Neural progenitor cell (in vitro differentiated cells): ENCODE measurements at regions not wholly inside any gene's neighbourhood (a gene's known extent, or its start where the extent isn't known, plus 50 kb on each side); places are given as distances from the start of the nearest gene placed in this dataset.

Experiments
- DNase-seq: peaks from one replicate; pipeline ENCODE4 v3.0.0-alpha.2; 2016; ENCODE audit warnings: low spot score
- H2AFZ ChIP-seq: fragments of 200-600 bp; sonication (generic); replicated peaks from 2 replicates; pipeline ENCODE4 v1.6.1; 2016; ENCODE audit warnings: antibody characterized with exemption
- H3F3A ChIP-seq: fragments of 200-600 bp; sonication (generic); 2 replicates; pipeline ENCODE4 v1.6.1; 2016; ENCODE audit warnings: antibody characterized with exemption, low read depth
- H3K27ac ChIP-seq: fragments of 200-600 bp; sonication (generic); 2 replicates; pipeline ENCODE4 v1.5.1; 2016; ENCODE audit warnings: mild to moderate bottlenecking
- H3K27me3 ChIP-seq: fragments of 200-600 bp; sonication (generic); 2 replicates; pipeline ENCODE4 v1.6.1; 2016; ENCODE audit warnings: mild to moderate bottlenecking, moderate library complexity
- H3K36me3 ChIP-seq: fragments of 200-600 bp; sonication (generic); 2 replicates; pipeline ENCODE4 v1.5.1; 2016
- H3K4me1 ChIP-seq: fragments of 200-600 bp; sonication (generic); 2 replicates; pipeline ENCODE4 v1.6.1; 2016; ENCODE audit warnings: mixed run types
- H3K4me2 ChIP-seq: fragments of 200-600 bp; sonication (generic); 2 replicates; pipeline ENCODE4 v1.6.1; 2016
- H3K4me3 ChIP-seq: fragments of 200-600 bp; sonication (generic); 2 replicates; pipeline ENCODE4 v1.5.1; 2016
- H3K79me2 ChIP-seq: fragments of 200-600 bp; sonication (generic); 2 replicates; pipeline ENCODE4 v1.6.1; 2016; ENCODE audit warnings: low read depth
- H3K9ac ChIP-seq: fragments of 200-600 bp; sonication (generic); 2 replicates; pipeline ENCODE4 v1.6.1; 2016
- H3K9me3 ChIP-seq: fragments of 200-600 bp; sonication (generic); 2 replicates; pipeline ENCODE4 v1.5.1; 2016; ENCODE audit warnings: low read depth
- H4K20me1 ChIP-seq: fragments of 200-600 bp; sonication (generic); 2 replicates; pipeline ENCODE4 v1.6.1; 2016; ENCODE audit warnings: low read depth
- H3K27ac Mint-ChIP-seq: 3 replicates; pipeline ENCODE4 v1.8.0; 2021; ENCODE audit warnings: mixed read lengths
- H3K27me3 Mint-ChIP-seq: 2 replicates; pipeline ENCODE4 v1.8.0; 2022; ENCODE audit warnings: low read depth, mild to moderate bottlenecking, inconsistent platforms, moderate library complexity, mixed read lengths; ENCODE audit not compliant: insufficient read depth
- H3K36me3 Mint-ChIP-seq: 3 replicates; pipeline ENCODE4 v1.8.0; 2021; ENCODE audit warnings: mixed read lengths
- H3K4me1 Mint-ChIP-seq: 3 replicates; pipeline ENCODE4 v1.8.0; 2021; ENCODE audit warnings: mixed read lengths
- H3K4me3 Mint-ChIP-seq: 3 replicates; pipeline ENCODE4 v1.8.0; 2021; ENCODE audit warnings: mild to moderate bottlenecking, moderate library complexity, mixed read lengths
- H3K9me3 Mint-ChIP-seq: 3 replicates; pipeline ENCODE4 v1.8.0; 2020; ENCODE audit warnings: mixed read lengths
- EZH2 ChIP-seq: fragments of 200-600 bp; sonication (generic); IDR thresholded peaks from 2 replicates; pipeline ENCODE4 v1.6.1; 2017; ENCODE audit warnings: antibody characterized with exemption, mild to moderate bottlenecking, moderate library complexity
- EZH2phosphoT487 ChIP-seq: fragments of 200-600 bp; sonication (generic); IDR thresholded peaks from 2 replicates; pipeline ENCODE4 v1.6.1; 2017; ENCODE audit warnings: antibody characterized with exemption
- TF ChIP-seq, protein P1 (sequence below): fragments of 200-600 bp; sonication (generic); IDR thresholded peaks from 2 replicates; pipeline ENCODE4 v1.5.1; 2017; ENCODE audit warnings: antibody characterized with exemption, mild to moderate bottlenecking

DNA sequence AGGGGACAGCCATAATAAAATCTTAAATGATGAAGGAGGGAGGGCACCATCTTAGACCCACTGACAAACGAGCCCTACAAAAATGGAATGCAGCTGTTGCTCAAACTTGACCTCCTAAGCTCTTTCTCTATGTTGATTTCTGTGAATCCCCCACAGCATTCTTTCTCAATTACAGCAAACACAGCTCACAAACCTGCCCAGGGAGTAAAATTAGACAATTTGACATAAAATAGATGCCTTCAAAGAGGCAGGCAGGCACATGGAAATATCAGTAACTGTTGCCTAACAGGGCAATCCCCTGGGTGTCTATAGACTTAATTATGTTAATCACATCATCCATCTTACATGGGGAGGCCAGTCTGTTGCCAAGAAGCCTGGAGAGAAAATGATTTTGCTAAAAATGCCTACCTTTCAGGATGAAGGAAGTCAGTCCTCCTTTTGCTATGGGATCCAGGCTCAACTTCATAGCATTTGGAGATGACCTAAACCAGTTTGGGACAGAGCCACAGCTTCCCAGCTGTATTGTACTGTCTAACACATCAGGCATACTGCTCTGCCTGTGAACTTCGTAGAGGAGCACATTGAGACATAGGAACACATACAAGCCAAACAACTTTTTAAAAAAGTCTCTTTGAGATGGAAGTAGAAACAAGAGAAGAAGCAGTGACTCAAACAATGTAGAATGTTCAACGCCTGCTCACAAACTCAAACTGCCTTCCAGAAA, 1177.4 kb downstream of the SORCS1 start:
- DNase-seq, result no peak
- no peaks in the 10 kb centered on the region for H3K4me1 Mint-ChIP-seq
- Histone ChIP-seq H3K4me1 (no peaks in the 10 kb centered on the region), H4K20me1 (no peaks in the 10 kb centered on the region), H2AFZ (no peak overlapping the region), H3K9me3 (no peaks in the 10 kb centered on the region), H3K36me3 (no peaks in the 10 kb centered on the region), H3K4me3 (no peak overlapping the region), H3K4me2 (no peak overlapping the region), H3K9ac (no peak overlapping the region), H3K27ac (no peak overlapping the region), H3F3A (no peaks in the 10 kb centered on the region), H3K27me3 (no peaks in the 10 kb centered on the region), H3K79me2 (no peaks in the 10 kb centered on the region)
- H3K4me3 Mint-ChIP-seq, result no peak overlapping the region
- no peaks in the 10 kb centered on the region for H3K9me3 Mint-ChIP-seq
- H3K36me3 Mint-ChIP-seq, result no peaks in the 10 kb centered on the region
- H3K27ac Mint-ChIP-seq, result no peak overlapping the region
- no peaks in the 10 kb centered on the region for H3K27me3 Mint-ChIP-seq
- TF ChIP-seq EZH2 (no peak), EZH2phosphoT487 (no peak)
- TF ChIP-seq, protein P1, sequence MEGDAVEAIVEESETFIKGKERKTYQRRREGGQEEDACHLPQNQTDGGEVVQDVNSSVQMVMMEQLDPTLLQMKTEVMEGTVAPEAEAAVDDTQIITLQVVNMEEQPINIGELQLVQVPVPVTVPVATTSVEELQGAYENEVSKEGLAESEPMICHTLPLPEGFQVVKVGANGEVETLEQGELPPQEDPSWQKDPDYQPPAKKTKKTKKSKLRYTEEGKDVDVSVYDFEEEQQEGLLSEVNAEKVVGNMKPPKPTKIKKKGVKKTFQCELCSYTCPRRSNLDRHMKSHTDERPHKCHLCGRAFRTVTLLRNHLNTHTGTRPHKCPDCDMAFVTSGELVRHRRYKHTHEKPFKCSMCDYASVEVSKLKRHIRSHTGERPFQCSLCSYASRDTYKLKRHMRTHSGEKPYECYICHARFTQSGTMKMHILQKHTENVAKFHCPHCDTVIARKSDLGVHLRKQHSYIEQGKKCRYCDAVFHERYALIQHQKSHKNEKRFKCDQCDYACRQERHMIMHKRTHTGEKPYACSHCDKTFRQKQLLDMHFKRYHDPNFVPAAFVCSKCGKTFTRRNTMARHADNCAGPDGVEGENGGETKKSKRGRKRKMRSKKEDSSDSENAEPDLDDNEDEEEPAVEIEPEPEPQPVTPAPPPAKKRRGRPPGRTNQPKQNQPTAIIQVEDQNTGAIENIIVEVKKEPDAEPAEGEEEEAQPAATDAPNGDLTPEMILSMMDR, result no peak

DNA sequence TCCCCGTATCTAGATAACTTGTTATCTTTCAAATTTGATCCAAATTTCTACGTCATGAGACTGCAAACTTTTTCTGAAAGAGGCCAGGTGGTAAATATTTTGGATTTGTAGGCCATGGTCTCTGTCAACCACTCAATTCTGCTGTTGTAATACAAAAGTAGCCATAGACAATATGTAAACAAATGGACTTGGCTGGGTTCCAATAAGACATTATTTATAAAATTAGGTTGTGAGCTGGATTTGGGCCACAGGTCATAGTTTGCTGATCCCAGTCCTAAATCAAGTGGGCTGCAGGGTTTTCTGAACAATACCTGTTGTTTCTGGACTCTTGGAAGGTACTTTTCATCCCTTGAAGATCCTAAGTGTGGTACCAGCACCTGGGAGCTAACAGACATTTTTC, 1178.0 kb downstream of the SORCS1 start:
- H3K4me3 Mint-ChIP-seq, result no peak overlapping the region
- Histone ChIP-seq H3K36me3 (no peaks in the 10 kb centered on the region), H3K79me2 (no peaks in the 10 kb centered on the region), H3F3A (no peaks in the 10 kb centered on the region), H3K4me1 (no peaks in the 10 kb centered on the region), H3K9me3 (no peaks in the 10 kb centered on the region), H3K27ac (no peak overlapping the region), H3K9ac (no peak overlapping the region), H4K20me1 (no peaks in the 10 kb centered on the region), H3K27me3 (no peaks in the 10 kb centered on the region), H3K4me3 (no peak overlapping the region), H3K4me2 (no peak overlapping the region), H2AFZ (no peak overlapping the region)
- DNase-seq, result no peak
- no peak overlapping the region for H3K27ac Mint-ChIP-seq
- H3K4me1 Mint-ChIP-seq, result no peaks in the 10 kb centered on the region
- H3K36me3 Mint-ChIP-seq, result no peaks in the 10 kb centered on the region
- H3K9me3 Mint-ChIP-seq, result no peaks in the 10 kb centered on the region
- no peak for TF ChIP-seq EZH2phosphoT487
- TF ChIP-seq, protein P1, result no peak
- no peak for TF ChIP-seq EZH2
- H3K27me3 Mint-ChIP-seq, result no peaks in the 10 kb centered on the region

DNA sequence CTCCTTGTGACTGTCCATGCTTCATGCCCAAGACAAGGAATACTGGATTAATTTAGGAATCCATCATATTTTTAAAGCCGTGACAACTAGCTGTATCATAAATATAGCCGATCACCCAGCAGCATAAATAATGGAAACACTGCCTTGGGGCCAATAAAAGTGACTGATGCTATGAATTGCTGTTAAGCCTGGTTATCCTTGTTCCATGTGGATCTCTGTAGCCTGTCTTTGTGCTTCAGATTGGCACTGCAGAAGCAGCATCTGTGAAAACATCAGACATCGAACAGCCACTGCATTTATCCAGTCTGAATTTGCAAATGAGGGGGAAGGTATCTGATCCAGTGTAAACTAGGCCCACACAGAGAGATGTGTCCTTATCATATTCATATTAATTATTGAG, 1181.8 kb downstream of the SORCS1 start:
- Histone ChIP-seq H3K4me3 (no peak overlapping the region), H3K36me3 (no peaks in the 10 kb centered on the region), H3F3A (no peaks in the 10 kb centered on the region), H3K4me2 (no peak overlapping the region), H3K9ac (no peak overlapping the region), H3K79me2 (no peaks in the 10 kb centered on the region), H3K9me3 (no peaks in the 10 kb centered on the region), H2AFZ (no peak overlapping the region), H4K20me1 (no peaks in the 10 kb centered on the region), H3K27me3 (no peaks in the 10 kb centered on the region), H3K4me1 (no peaks in the 10 kb centered on the region), H3K27ac (no peak overlapping the region)
- Mint-ChIP-seq H3K4me1 (no peaks in the 10 kb centered on the region), H3K36me3 (no peaks in the 10 kb centered on the region), H3K27ac (no peak overlapping the region), H3K27me3 (no peaks in the 10 kb centered on the region), H3K4me3 (no peak overlapping the region), H3K9me3 (no peaks in the 10 kb centered on the region)
- TF ChIP-seq, protein P1, result no peak
- TF ChIP-seq EZH2phosphoT487, result no peak
- no peak for TF ChIP-seq EZH2
- no peak for DNase-seq
